COLO829 (cell line): ENCODE measurements at regions not wholly inside any gene's neighbourhood (a gene's known extent, or its start where the extent isn't known, plus 50 kb on each side); places are given as distances from the start of the nearest gene placed in this dataset.
"Not testable (repeated sequence)": the region's sequence is repeated elsewhere in the genome, so short reads cannot be mapped to it uniquely, and the experiment has no call there.

ENCODE experiments used
- DNase-seq: peaks from one replicate; pipeline ENCODE4 v3.0.0; 2012; ENCODE audit warnings: low spot score

DNA sequence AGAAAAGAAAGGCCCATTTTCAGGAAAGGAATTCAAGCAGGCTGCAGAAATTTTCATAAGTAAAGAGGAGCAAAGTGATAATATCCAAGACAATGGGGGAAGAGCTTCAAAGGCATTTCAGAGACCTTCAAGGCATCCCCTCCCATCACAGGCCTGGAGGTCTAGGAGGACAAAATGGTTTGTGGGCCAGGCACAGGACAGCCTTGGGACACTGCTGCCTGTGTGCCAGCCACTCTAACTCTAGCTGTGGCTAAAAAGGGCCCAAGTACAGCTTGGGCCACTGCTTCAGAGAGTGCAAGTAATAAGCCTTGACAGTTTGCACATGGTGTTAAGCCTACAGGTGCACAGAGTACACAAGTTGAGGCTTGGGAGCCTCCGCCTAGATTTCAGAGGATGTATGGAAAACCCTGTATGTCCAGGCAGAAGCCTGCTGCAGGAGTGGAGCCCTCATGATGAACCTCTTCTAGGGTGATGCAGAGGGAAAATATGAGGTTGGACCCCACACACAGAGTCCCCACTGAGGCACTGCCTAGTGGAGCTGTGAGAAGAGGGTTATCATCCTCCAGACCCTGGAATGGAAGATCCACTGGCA, 51.8 kb upstream of the ZSWIM5 start:
- DNase-seq: no peak

DNA sequence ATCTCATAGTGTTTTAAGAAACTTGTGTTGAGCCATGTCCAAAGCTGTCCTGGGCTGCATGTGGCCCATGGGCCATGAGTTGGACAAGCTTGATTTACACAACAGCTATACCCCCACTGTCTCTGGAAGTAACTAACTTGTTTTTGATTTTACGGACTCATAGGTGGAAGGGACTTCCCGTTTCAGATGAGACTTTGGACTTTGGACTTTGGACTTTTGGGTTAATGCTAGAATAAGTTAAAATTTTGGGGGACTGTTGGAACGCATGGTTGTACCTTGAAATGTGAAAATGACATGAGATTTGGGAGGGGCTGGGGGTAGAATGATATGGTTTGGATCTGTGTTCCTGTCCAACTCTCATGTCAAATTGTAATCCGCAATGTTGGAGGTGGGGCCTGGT, 52.6 kb upstream of the ZSWIM5 start:
- no peak for DNase-seq

DNA sequence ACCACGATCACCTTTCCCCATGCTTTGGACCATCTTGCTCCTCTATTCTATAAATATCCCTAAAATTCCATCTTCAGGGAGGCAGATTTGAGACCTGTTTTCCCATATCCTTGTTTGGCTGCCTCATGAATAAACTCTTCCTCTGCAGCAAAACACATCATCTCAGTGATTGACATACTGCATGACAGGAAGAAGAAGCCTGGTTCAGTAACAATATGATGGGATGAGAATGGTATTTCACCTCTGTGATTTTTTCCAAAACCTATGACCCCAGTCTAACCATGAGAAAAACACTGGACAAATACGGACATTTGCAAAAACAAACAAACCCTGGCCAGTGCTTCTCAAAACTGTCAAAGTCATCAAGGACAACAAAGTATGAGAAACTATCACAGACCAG, 53.8 kb upstream of the ZSWIM5 start:
- DNase-seq: no peak

DNA sequence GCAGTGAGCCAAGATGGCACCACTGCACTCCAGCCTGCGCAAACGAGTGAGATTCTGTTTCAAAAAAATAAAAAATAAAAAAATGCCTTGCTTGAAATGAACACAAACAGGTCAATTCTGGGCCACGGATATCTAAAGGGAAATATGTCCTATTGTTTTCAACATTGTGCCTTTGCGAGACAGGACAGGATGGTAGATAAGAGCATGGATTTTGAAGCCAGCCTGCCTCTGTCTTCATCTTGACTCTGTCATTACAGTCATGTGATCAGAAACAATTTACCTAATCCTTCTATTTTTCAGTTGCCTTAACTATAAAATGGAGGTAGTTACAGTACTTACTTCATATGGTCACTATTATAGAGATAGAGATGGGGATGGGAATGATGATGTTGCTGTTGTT, 56.7 kb upstream of the ZSWIM5 start:
- DNase-seq: no peak

DNA sequence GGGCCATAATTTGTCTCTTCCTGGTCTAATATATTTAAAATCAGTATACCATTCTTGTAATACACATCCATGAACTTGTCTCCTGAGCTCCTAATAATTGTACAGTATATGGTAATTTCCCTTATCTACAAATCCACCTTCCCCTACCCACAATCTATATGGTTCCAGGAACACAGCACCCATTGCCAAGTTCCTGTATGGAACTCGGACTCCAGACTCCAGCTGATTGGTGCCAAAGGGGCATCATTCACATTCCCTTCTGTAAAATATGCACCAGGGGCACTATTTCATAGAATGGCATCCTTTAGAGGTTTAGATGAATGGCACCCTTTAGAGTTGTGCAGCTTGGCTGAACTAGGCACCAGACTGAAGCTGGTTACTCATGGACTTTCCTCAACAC, 58.8 kb upstream of the ZSWIM5 start:
- no peak for DNase-seq

DNA sequence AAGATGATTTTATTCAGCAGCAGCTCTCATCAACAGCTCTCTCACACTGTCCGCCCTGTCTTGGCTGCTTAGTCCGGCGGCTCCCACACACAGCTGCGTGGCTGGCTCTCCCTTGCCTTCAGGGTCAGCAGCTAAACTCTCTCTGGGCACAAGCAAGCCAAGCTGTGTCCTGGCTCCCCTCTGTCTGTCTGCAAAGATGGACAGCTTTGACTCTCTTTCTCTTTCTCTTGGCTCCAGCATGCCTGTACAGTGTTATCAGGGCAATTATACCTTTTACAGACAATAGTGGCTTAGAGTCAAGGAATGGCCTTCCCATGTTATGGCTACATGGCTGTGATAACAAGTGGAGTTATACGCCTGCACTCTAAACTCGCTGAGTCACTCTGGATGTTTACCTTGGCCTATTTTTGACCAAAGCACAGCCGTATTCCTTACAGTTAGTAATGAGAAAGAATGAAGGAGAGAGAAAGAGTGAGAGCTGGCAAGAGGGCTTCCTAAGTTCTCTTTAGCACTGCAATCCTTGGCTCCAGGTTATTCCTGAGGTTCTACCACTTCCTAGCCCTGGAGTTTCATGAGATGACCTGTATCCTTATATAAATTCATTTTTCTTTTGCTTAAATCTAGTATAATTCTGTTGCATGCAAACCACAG, 59.9 kb upstream of the ZSWIM5 start:
- no peak for DNase-seq

DNA sequence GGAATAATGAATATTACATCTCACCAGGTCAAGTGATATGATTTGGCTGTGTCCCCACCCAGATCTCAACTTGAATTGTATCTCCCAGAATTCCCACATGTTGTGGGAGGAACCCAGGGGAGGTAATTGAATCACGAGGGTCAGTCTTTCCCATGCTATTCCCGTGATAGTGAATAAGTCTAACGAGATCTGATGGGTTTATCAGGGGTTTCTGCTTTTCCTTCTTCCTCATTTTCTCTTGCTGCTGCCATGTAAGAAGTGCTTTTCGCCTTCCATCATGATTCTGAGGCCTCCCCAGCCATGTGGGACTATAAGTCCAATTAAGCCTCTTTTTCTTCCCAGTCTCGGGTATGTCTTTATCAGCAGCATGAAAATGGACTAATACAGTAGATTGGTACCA, 58.4 kb upstream of the HPDL start:
- not testable (repeated sequence) for DNase-seq

DNA sequence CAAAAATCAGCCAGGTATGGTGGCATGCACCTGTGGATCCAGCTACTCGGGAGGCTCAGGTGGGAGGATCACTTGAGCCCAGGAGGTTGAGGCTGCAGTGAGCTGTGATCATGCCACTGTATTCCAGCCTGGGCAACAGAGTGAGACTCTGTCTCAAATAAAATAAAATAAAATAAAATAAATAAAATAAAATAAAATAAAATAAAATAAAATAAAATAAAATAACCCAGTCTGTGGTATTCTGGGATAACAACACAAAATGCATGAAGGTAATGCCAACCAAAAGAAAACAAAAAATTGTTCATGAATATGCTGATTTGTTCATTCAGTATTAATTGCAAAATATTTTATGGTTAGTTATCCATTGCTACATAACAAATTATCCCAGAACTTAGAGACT, 54.4 kb upstream of the HPDL start:
- not testable (repeated sequence) for DNase-seq

DNA sequence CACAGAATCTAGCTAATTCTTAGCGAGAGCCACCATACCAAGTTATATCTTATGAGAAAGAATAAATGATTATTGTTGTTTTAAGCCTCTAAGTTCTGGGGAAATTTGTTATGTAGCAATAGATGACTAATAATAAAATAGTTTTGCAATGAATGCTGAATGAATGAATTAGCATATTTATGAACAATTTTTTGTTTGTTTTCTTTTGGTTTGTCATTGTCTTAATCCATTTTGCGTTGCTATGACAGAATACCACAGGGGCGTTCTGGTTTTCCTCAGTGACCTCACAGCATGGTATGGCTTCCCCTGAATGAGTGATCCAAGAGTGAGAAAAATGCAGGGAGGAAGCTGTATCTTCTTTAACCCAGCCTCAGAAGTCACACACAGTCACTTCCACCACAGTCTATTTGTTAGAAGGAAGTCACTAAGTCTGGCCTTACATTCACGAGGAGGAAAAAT, 53.8 kb upstream of the HPDL start:
- no peak for DNase-seq

DNA sequence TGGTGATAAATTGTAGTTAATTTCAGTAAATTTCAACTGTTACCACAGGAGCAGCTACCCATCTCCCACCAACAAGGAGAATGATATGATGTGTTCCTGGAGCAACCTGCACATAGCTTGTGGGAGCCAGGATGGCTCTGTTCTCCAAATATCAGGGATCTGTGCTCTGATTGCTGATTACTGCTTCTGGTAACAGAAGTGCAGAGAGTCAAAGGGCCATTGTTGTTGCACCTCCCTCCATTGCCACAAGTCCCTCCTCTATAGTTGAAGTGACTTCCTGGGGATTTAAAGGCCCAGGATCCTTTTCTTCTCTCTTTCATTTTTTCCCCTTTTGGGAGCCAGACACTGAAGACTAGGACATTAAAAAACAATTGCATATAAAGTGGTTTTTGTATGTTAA, 51.6 kb upstream of the HPDL start:
- DNase-seq: peak; percentile 35
